ENCODE measurements at regions not wholly inside any gene's neighbourhood (a gene's known extent, or its start where the extent isn't known, plus 50 kb on each side); places are given as distances from the start of the nearest gene placed in this dataset.

DNA sequence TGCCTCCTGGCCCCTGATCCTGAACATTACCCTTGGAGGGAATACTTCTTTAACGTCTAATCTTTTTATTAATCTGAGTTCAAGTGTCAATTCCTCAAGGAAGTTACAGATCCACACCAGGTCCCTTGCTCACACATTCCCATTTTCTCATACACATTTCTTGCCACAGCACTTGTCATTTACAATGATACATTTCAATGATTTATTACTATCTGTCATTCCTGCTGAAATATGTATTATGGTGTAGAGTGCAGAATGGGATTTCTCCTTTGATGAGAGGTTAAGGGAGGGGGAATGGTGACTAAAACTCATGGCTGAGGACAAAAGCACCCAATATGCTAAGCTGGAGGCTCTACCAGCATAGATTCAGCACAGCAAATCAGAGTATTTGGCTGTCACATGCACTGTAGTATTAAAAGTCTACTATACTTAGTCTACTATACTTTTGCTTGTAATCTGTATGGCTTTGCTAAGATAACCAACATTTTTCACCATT, 982.5 kb downstream of the TTLL7 start:
- H3K36me3 ChIP-seq (ENCODE audit: control insufficient read depth in 5 of 5, insufficient read depth in 5 of 5, low read length in 5 of 5) = no peaks in the 10 kb centered on the region
- H3K9me3 ChIP-seq (ENCODE audit: control insufficient read depth in 5 of 5, low read length in 5 of 5) = peaks cover 0 to 5% (median 3%) of the 10 kb centered on the region in 5 donors
- H3K4me1 ChIP-seq (ENCODE audit: control insufficient read depth in 5 of 5, insufficient read depth in 5 of 5, low read length in 5 of 5) = no peaks in the 10 kb centered on the region
- H3K27me3 ChIP-seq (ENCODE audit: control insufficient read depth in 5 of 5, insufficient read depth in 4 of 5, low read length in 5 of 5) = no peaks in the 10 kb centered on the region
- no peak overlapping the region for H3K9ac ChIP-seq (ENCODE audit: low read length in 5 of 5)
- H3K4me3 ChIP-seq (ENCODE audit: low read depth in 1 of 5, low read length in 5 of 5) = no peak overlapping the region
- no peak overlapping the region for H3K27ac ChIP-seq (ENCODE audit: low read depth, low read length)

DNA sequence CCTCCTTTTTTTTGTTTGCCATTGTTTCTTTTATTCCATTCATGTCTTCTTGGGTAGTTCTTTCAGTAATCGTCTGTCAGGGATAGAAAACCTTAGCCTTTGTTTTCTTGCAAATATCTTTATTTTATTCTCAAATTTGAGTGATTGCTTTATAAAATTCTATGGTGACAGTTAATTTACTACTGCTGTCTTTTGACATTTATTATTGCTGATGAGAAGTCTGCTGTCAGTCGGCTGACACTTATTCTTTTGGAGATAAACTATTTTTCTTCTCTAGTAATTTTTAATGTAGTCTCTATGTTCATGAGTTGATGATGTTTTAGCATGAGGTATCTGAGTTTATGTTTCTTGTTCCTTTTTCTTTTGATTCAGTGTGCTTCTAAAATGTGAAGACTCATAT, 983.8 kb downstream of the TTLL7 start:
- Histone ChIP-seq H3K36me3 (ENCODE audit: control insufficient read depth in 5 of 5, insufficient read depth in 5 of 5, low read length in 5 of 5) (no peaks in the 10 kb centered on the region), H3K27me3 (ENCODE audit: control insufficient read depth in 5 of 5, insufficient read depth in 4 of 5, low read length in 5 of 5) (no peaks in the 10 kb centered on the region), H3K4me1 (ENCODE audit: control insufficient read depth in 5 of 5, insufficient read depth in 5 of 5, low read length in 5 of 5) (no peaks in the 10 kb centered on the region), H3K4me3 (ENCODE audit: low read depth in 1 of 5, low read length in 5 of 5) (no peak overlapping the region), H3K27ac (ENCODE audit: low read depth, low read length) (no peak overlapping the region), H3K9ac (ENCODE audit: low read length in 5 of 5) (no peak overlapping the region), H3K9me3 (ENCODE audit: control insufficient read depth in 5 of 5, low read length in 5 of 5) (peaks cover 0 to 2% (median 0%) of the 10 kb centered on the region in 5 donors)

DNA sequence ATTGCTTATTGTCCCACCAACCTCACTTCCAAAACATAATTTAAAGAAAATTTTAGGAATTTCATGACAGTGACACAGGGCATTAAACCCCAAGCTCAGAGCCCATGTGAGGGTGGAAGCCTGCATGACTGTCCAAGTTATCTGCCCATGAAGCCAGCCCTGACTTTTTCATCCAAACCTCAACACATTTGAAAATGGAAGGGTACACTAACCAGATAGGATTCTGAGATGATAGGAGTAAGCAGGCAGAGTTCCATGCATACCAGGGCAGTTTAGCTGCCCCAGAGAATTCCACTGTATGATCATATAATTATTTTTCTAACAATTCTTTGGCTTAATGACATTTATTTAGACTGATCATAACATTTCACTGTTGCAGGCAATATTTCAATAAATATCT, 986.0 kb downstream of the TTLL7 start:
- Histone ChIP-seq H3K4me3 (ENCODE audit: low read depth in 1 of 5, low read length in 5 of 5) (no peak overlapping the region), H3K27me3 (ENCODE audit: control insufficient read depth in 5 of 5, insufficient read depth in 4 of 5, low read length in 5 of 5) (no peaks in the 10 kb centered on the region), H3K27ac (ENCODE audit: low read depth, low read length) (no peak overlapping the region), H3K9ac (ENCODE audit: low read length in 5 of 5) (no peak overlapping the region), H3K36me3 (ENCODE audit: control insufficient read depth in 5 of 5, insufficient read depth in 5 of 5, low read length in 5 of 5) (no peaks in the 10 kb centered on the region), H3K4me1 (ENCODE audit: control insufficient read depth in 5 of 5, insufficient read depth in 5 of 5, low read length in 5 of 5) (no peaks in the 10 kb centered on the region), H3K9me3 (ENCODE audit: control insufficient read depth in 5 of 5, low read length in 5 of 5) (no peaks in the 10 kb centered on the region)

DNA sequence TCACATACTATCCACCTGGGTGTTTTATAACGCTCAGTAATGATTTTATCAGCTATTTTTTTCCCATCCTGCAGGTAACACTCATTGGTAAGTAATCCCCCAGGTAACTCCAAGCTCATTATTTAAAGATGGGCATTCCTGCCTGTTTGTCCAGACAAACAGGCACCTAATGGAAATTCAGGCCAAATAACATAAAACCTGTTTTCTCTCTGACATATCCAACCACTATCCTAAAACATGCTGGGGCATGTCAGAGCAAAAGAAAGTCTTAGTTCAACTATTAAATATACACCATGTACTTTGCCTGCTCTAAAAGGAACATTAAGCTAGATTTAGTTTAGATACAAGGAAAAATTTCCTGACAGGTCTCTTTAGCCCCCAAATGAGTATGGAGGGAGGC, 987.7 kb downstream of the TTLL7 start:
- Histone ChIP-seq H3K4me1 (ENCODE audit: control insufficient read depth in 5 of 5, insufficient read depth in 5 of 5, low read length in 5 of 5) (no peaks in the 10 kb centered on the region), H3K9me3 (ENCODE audit: control insufficient read depth in 5 of 5, low read length in 5 of 5) (no peaks in the 10 kb centered on the region), H3K27me3 (ENCODE audit: control insufficient read depth in 5 of 5, insufficient read depth in 4 of 5, low read length in 5 of 5) (no peaks in the 10 kb centered on the region), H3K4me3 (ENCODE audit: low read depth in 1 of 5, low read length in 5 of 5) (no peak overlapping the region), H3K27ac (ENCODE audit: low read depth, low read length) (no peak overlapping the region), H3K36me3 (ENCODE audit: control insufficient read depth in 5 of 5, insufficient read depth in 5 of 5, low read length in 5 of 5) (no peaks in the 10 kb centered on the region), H3K9ac (ENCODE audit: low read length in 5 of 5) (no peak overlapping the region)

- Histone ChIP-seq H3K36me3 (ENCODE audit: control insufficient read depth in 5 of 5, insufficient read depth in 5 of 5, low read length in 5 of 5) (no peaks in the 10 kb centered on the region), H3K9me3 (ENCODE audit: control insufficient read depth in 5 of 5, low read length in 5 of 5) (no peaks in the 10 kb centered on the region), H3K4me3 (ENCODE audit: low read depth in 1 of 5, low read length in 5 of 5) (no peak overlapping the region), H3K27me3 (ENCODE audit: control insufficient read depth in 5 of 5, insufficient read depth in 4 of 5, low read length in 5 of 5) (no peaks in the 10 kb centered on the region), H3K9ac (ENCODE audit: low read length in 5 of 5) (no peak overlapping the region), H3K27ac (ENCODE audit: low read depth, low read length) (no peak overlapping the region), H3K4me1 (ENCODE audit: control insufficient read depth in 5 of 5, insufficient read depth in 5 of 5, low read length in 5 of 5) (no peaks in the 10 kb centered on the region)
Observed at GRCh38 chr1:83006271-83006670, 992.7 kb downstream of the TTLL7 start.

- H3K4me3 ChIP-seq (ENCODE audit: low read depth in 1 of 5, low read length in 5 of 5) = no peak overlapping the region
- no peak overlapping the region for H3K9ac ChIP-seq (ENCODE audit: low read length in 5 of 5)
- H3K9me3 ChIP-seq (ENCODE audit: control insufficient read depth in 5 of 5, low read length in 5 of 5) = no peaks in the 10 kb centered on the region
Observed at GRCh38 chr1:83000286-83000685, 998.6 kb downstream of the TTLL7 start.

DNA sequence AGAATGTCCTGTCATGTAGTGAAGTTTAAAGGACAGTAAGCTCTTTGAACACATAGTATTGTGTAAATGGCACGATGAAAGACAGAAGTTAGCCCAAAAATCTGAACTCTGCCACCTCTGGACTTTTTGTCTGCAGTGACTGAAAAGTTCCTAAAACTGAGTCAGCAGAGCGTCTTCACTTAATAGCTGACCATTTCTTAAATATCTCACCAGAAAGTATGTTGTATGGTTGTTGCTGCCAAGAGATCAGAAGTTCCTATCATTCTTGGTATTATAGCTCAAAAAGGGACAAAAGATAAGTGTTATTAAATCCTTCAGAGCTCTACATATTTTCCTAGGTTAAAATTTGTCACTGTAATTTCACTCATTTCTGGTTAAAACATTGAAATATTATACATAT, 1003.0 kb downstream of the TTLL7 start:
- Histone ChIP-seq H3K4me3 (ENCODE audit: low read depth in 1 of 5, low read length in 5 of 5) (no peak overlapping the region), H3K9ac (ENCODE audit: low read length in 5 of 5) (no peak overlapping the region), H3K4me1 (ENCODE audit: control insufficient read depth in 5 of 5, insufficient read depth in 5 of 5, low read length in 5 of 5) (peaks cover 0 to 4% (median 0%) of the 10 kb centered on the region in 5 donors), H3K27ac (ENCODE audit: low read depth, low read length) (no peak overlapping the region), H3K9me3 (ENCODE audit: control insufficient read depth in 5 of 5, low read length in 5 of 5) (peaks cover 0 to 5% (median 0%) of the 10 kb centered on the region in 5 donors), H3K27me3 (ENCODE audit: control insufficient read depth in 5 of 5, insufficient read depth in 4 of 5, low read length in 5 of 5) (no peaks in the 10 kb centered on the region), H3K36me3 (ENCODE audit: control insufficient read depth in 5 of 5, insufficient read depth in 5 of 5, low read length in 5 of 5) (no peaks in the 10 kb centered on the region)

More at GRCh38 chr1:83000286-83000685, 998.6 kb downstream of the TTLL7 start:
- Histone ChIP-seq H3K27me3 (ENCODE audit: control insufficient read depth in 5 of 5, insufficient read depth in 4 of 5, low read length in 5 of 5) (no peaks in the 10 kb centered on the region), H3K36me3 (ENCODE audit: control insufficient read depth in 5 of 5, insufficient read depth in 5 of 5, low read length in 5 of 5) (no peaks in the 10 kb centered on the region), H3K4me1 (ENCODE audit: control insufficient read depth in 5 of 5, insufficient read depth in 5 of 5, low read length in 5 of 5) (no peaks in the 10 kb centered on the region), H3K27ac (ENCODE audit: low read depth, low read length) (no peak overlapping the region)

- no peak overlapping the region for H3K9ac ChIP-seq (ENCODE audit: low read length in 5 of 5)
- H3K36me3 ChIP-seq (ENCODE audit: control insufficient read depth in 5 of 5, insufficient read depth in 5 of 5, low read length in 5 of 5) = no peaks in the 10 kb centered on the region
- H3K27me3 ChIP-seq (ENCODE audit: control insufficient read depth in 5 of 5, insufficient read depth in 4 of 5, low read length in 5 of 5) = no peaks in the 10 kb centered on the region
- no peak overlapping the region for H3K4me3 ChIP-seq (ENCODE audit: low read depth in 1 of 5, low read length in 5 of 5)
- peaks cover 0 to 5% (median 0%) of the 10 kb centered on the region in 5 donors for H3K9me3 ChIP-seq (ENCODE audit: control insufficient read depth in 5 of 5, low read length in 5 of 5)
- H3K27ac ChIP-seq (ENCODE audit: low read depth, low read length) = no peak overlapping the region
- H3K4me1 ChIP-seq (ENCODE audit: control insufficient read depth in 5 of 5, insufficient read depth in 5 of 5, low read length in 5 of 5) = peaks cover 0 to 4% (median 0%) of the 10 kb centered on the region in 5 donors
Observed at GRCh38 chr1:82994616-82995263, 1004.2 kb downstream of the TTLL7 start.

DNA sequence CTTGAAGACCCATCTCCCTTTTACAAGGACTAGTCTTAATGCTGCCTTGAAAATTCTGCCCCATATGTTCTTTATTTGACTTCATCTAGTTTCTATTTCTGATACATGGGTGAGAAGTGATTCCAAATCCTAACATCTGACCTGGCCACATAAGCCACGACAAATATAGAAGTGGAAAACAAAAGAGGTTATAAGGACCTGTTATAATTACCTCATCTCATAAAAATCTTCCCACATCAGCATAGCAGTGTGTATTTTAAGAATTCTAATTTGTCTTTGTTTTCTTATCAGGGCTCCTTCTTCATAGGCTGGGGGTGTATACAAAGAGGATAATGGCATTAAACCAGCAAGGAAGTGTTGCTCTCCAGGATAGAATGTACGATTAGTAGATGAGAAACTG, 1007.4 kb downstream of the TTLL7 start:
- Histone ChIP-seq H3K9ac (ENCODE audit: low read length in 5 of 5) (no peak overlapping the region), H3K4me1 (ENCODE audit: control insufficient read depth in 5 of 5, insufficient read depth in 5 of 5, low read length in 5 of 5) (peaks cover 0 to 4% (median 0%) of the 10 kb centered on the region in 5 donors), H3K4me3 (ENCODE audit: low read depth in 1 of 5, low read length in 5 of 5) (no peak overlapping the region), H3K9me3 (ENCODE audit: control insufficient read depth in 5 of 5, low read length in 5 of 5) (peaks cover 0 to 5% (median 0%) of the 10 kb centered on the region in 5 donors), H3K27ac (ENCODE audit: low read depth, low read length) (no peak overlapping the region), H3K27me3 (ENCODE audit: control insufficient read depth in 5 of 5, insufficient read depth in 4 of 5, low read length in 5 of 5) (no peaks in the 10 kb centered on the region), H3K36me3 (ENCODE audit: control insufficient read depth in 5 of 5, insufficient read depth in 5 of 5, low read length in 5 of 5) (no peaks in the 10 kb centered on the region)

- no peak overlapping the region for H3K9ac ChIP-seq (ENCODE audit: low read length in 5 of 5)
- H3K36me3 ChIP-seq (ENCODE audit: control insufficient read depth in 5 of 5, insufficient read depth in 5 of 5, low read length in 5 of 5) = no peaks in the 10 kb centered on the region
- no peaks in the 10 kb centered on the region for H3K9me3 ChIP-seq (ENCODE audit: control insufficient read depth in 5 of 5, low read length in 5 of 5)
- H3K4me3 ChIP-seq (ENCODE audit: low read depth in 1 of 5, low read length in 5 of 5) = no peak overlapping the region
- H3K27ac ChIP-seq (ENCODE audit: low read depth, low read length) = no peak overlapping the region
- no peaks in the 10 kb centered on the region for H3K27me3 ChIP-seq (ENCODE audit: control insufficient read depth in 5 of 5, insufficient read depth in 4 of 5, low read length in 5 of 5)
- H3K4me1 ChIP-seq (ENCODE audit: control insufficient read depth in 5 of 5, insufficient read depth in 5 of 5, low read length in 5 of 5) = peaks cover 0 to 10% (median 0%) of the 10 kb centered on the region in 5 donors
Observed at GRCh38 chr1:82979593-82980236, 1019.2 kb downstream of the TTLL7 start.

Measured in subcutaneous abdominal adipose tissue (tissue), 5 donors.